ENCODE measurements at regions not wholly inside any gene's neighbourhood (a gene's known extent, or its start where the extent isn't known, plus 50 kb on each side); places are given as distances from the start of the nearest gene placed in this dataset.

GRCh38 chr17:68777856-68778694 lies 176.9 kb upstream of the FAM20A start:
- H3K9me3 ChIP-seq = no peaks in the 10 kb centered on the region
- WGBS, 5 donors = 29 to 49% (median 32%) methylated on average over 10 of the region's 10 CpGs
- no peak for TF ChIP-seq EP300 (IDR thresholded peaks at IDR 0.05)
- no peak for TF ChIP-seq CTCF (IDR thresholded peaks at IDR 0.05)
- TF ChIP-seq POLR2A (IDR thresholded peaks at IDR 0.05) = no peak
- no peak for TF ChIP-seq POLR2AphosphoS5 (IDR thresholded peaks at IDR 0.05)
- peak overlapping the region in 1 of 4 donors; percentile 8 for H3K4me3 ChIP-seq
- H3K4me1 ChIP-seq = peaks cover 4 to 22% (median 13%) of the 10 kb centered on the region in 4 donors
- H3K36me3 ChIP-seq = no peaks in the 10 kb centered on the region
- peak overlapping the region in 3 of 5 donors; percentile 14 to 59 (median 34) for H3K27ac ChIP-seq
- H3K27me3 ChIP-seq = no peaks in the 10 kb centered on the region
- intact Hi-C loops (cut with DNase I; ENCODE audit: low total_unique reads) = loop anchor here (5.0 to 10.0 kb wide), 2 partner anchors 197 to 459 kb away; no protein-coding TSS in a partner anchor
- DNase-seq = peak; percentile 42 to 48

- intact Hi-C loops (cut with DNase I; ENCODE audit: low total_unique reads) = loop anchor here (5.0 to 10.0 kb wide), 2 partner anchors 197 to 460 kb away; no protein-coding TSS in a partner anchor
- Histone ChIP-seq H3K27me3 (no peaks in the 10 kb centered on the region), H3K4me3 (peak overlapping the region in 1 of 4 donors; percentile 8), H3K9me3 (no peaks in the 10 kb centered on the region), H3K27ac (peak overlapping the region in 3 of 5 donors; percentile 14 to 59 (median 34)), H3K4me1 (peaks cover 4 to 26% (median 14%) of the 10 kb centered on the region in 4 donors), H3K36me3 (no peaks in the 10 kb centered on the region)
- 30 to 40% (median 36%) methylated on average over 5 of the region's 5 CpGs for WGBS, 5 donors
- TF ChIP-seq POLR2A (IDR thresholded peaks at IDR 0.05) = no peak
- peak in 1 of 3 donors; percentile 50 for TF ChIP-seq POLR2AphosphoS5 (IDR thresholded peaks at IDR 0.05)
- TF ChIP-seq CTCF (IDR thresholded peaks at IDR 0.05) = peak in 5 of 7 experiments; percentile 38 to 73 (median 58)
- TF ChIP-seq EP300 (IDR thresholded peaks at IDR 0.05) = no peak
- peak; percentile 45 to 89 for DNase-seq
Measured at GRCh38 chr17:68777243-68777855, 176.2 kb upstream of the FAM20A start.

GRCh38 chr17:68776451-68776850 lies 175.3 kb upstream of the FAM20A start:
- Histone ChIP-seq H3K4me3 (no peak overlapping the region), H3K36me3 (no peaks in the 10 kb centered on the region), H3K9me3 (no peaks in the 10 kb centered on the region), H3K27ac (peak overlapping the region in 4 of 5 donors; percentile 7 to 59 (median 24)), H3K4me1 (peaks cover 4 to 31% (median 16%) of the 10 kb centered on the region in 4 donors), H3K27me3 (no peaks in the 10 kb centered on the region)
- TF ChIP-seq POLR2A (IDR thresholded peaks at IDR 0.05) = no peak
- no peak for TF ChIP-seq EP300 (IDR thresholded peaks at IDR 0.05)
- TF ChIP-seq CTCF (IDR thresholded peaks at IDR 0.05) = no peak
- no peak for TF ChIP-seq POLR2AphosphoS5 (IDR thresholded peaks at IDR 0.05)
- intact Hi-C loops (cut with DNase I; ENCODE audit: low total_unique reads) = loop anchor here (5.0 to 10.0 kb wide), 2 partner anchors 198 to 461 kb away; no protein-coding TSS in a partner anchor
- DNase-seq = no peak
- 83 to 94% (median 87%) methylated on average over 3 of the region's 3 CpGs for WGBS, 5 donors

- no peak for DNase-seq
- H3K4me1 ChIP-seq = peaks cover 4 to 31% (median 16%) of the 10 kb centered on the region in 4 donors
- H3K4me3 ChIP-seq = no peak overlapping the region
- H3K9me3 ChIP-seq = no peaks in the 10 kb centered on the region
- H3K36me3 ChIP-seq = no peaks in the 10 kb centered on the region
- no peaks in the 10 kb centered on the region for H3K27me3 ChIP-seq
- intact Hi-C loops (cut with DNase I; ENCODE audit: low total_unique reads) = loop anchor here (5.0 to 10.0 kb wide), 2 partner anchors 199 to 461 kb away; no protein-coding TSS in a partner anchor
- TF ChIP-seq POLR2A (IDR thresholded peaks at IDR 0.05) (no peak), CTCF (IDR thresholded peaks at IDR 0.05) (no peak), EP300 (IDR thresholded peaks at IDR 0.05) (no peak), POLR2AphosphoS5 (IDR thresholded peaks at IDR 0.05) (no peak)
- 88 to 94% (median 92%) methylated on average over 2 of the region's 2 CpGs for WGBS, 5 donors
- H3K27ac ChIP-seq = peak overlapping the region in 2 of 5 donors; percentile 43 to 59
Measured at GRCh38 chr17:68775969-68776368, 174.8 kb upstream of the FAM20A start.

All from stomach (tissue), 8 donors.